Psoas muscle (tissue), 7 donors: ENCODE measurements at regions not wholly inside any gene's neighbourhood (a gene's known extent, or its start where the extent isn't known, plus 50 kb on each side); places are given as distances from the start of the nearest gene placed in this dataset.

Source experiments
- ATAC-seq, 4 donors: fragments of 200-7000 bp; cut with Tn5 transposase; one replicate each; pipeline ENCODE4 v1.9.1; 2020; ENCODE audit warnings: moderate library complexity in 3 of 4, mild to moderate bottlenecking in 2 of 4
- DNase-seq, 2 donors: peaks; one replicate each; pipeline ENCODE4 v3.0.0-alpha.2; 2020
- H3K27ac ChIP-seq: fragments of 200-600 bp; one replicate; pipeline ENCODE4 v1.8.0; 2022
- H3K27me3 ChIP-seq, 3 donors: fragments of 200-600 bp in 1 of 3; one replicate each; pipeline versions ENCODE4 v1.6.1 to v1.8.0; 2013 to 2022; ENCODE audit warnings: low read length in 2 of 3, mild to moderate bottlenecking in 2 of 3, moderate library complexity in 1 of 3; ENCODE audit not compliant: insufficient read depth in 3 of 3
- H3K36me3 ChIP-seq, 2 donors: fragments of 200-600 bp in 1 of 2; one replicate each; pipeline versions ENCODE4 v1.6.1 to v1.8.0; 2013 to 2022; ENCODE audit warnings: low read depth in 1 of 2, mild to moderate bottlenecking in 1 of 2, moderate library complexity in 1 of 2; ENCODE audit not compliant: insufficient read depth in 1 of 2
- H3K4me1 ChIP-seq: fragments of 200-600 bp; one replicate; pipeline ENCODE4 v1.8.0; 2022
- H3K4me3 ChIP-seq: fragments of 200-600 bp; one replicate; pipeline ENCODE4 v1.8.0; 2022; ENCODE audit warnings: mild to moderate bottlenecking
- H3K9me3 ChIP-seq: fragments of 200-600 bp; one replicate; pipeline ENCODE4 v1.8.0; 2022
- WGBS, 3 donors: extraction: QIAGEN DNeasy Blood & Tissue Kit; methylation state at CpG; one replicate each; pipeline versions ENCODE4 v1.1.6 to v1.1.7; 2013; 5-methylcytosine and 5-hydroxymethylcytosine counted together
- intact Hi-C, 2 donors: fragments of 100-400 bp; cut with DNase I; formaldehyde crosslinking; loops; one replicate each; pipeline versions ENCODE4 v1.11.0 to v1.14.2; 2022
- TF ChIP-seq, protein P1 (sequence below): fragments of 200-600 bp; IDR thresholded peaks from one replicate; pipeline ENCODE4 v1.8.0; 2022; ENCODE audit warnings: antibody characterized with exemption
- donor health status: healthy with polysubstance abuse.
- donor health status: DM: no; HTN: no; CAD: no; lungs with moderate emphysema.
- donor health status: Bipolar disorder and iron deficiency.
- donor health status: healthy.
- donor health status: DM: yes; HTN: yes; CAD: no.
- donor health status: DM: no; HTN: no; CAD: no.
- donor health status: DM: yes; HTN: yes; CAD: no.

DNA sequence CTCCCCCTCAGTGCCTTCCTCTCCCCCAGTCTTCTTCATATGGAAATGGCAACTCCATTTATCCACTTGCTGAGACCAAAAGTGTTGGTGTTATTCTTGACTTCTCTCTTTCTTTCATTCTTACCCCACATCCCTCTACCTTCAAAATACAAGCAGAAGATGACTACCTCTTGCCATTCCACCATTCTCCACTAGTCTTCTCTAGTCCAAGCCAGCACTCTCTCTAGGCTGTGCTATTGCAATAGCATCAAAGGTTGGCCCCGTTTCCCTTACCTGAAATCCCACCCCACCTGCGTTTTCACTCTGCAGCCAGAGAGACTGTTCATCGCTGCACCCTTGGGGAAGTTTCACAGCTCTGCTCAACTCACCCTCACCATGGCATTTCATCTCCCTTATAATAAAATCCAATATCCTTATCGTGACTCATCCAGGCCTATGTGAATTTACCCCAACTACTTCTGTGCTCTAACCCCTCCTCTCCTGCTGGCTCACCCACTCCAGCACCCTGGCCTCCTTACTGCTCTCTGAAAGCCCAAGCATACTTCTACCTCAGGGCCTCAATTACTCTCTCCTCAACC is 109.1 kb downstream of the LSM5 start:
- no peak overlapping the region for H3K27ac ChIP-seq
- intact Hi-C loops, result no loop called here
- TF ChIP-seq, protein P1, sequence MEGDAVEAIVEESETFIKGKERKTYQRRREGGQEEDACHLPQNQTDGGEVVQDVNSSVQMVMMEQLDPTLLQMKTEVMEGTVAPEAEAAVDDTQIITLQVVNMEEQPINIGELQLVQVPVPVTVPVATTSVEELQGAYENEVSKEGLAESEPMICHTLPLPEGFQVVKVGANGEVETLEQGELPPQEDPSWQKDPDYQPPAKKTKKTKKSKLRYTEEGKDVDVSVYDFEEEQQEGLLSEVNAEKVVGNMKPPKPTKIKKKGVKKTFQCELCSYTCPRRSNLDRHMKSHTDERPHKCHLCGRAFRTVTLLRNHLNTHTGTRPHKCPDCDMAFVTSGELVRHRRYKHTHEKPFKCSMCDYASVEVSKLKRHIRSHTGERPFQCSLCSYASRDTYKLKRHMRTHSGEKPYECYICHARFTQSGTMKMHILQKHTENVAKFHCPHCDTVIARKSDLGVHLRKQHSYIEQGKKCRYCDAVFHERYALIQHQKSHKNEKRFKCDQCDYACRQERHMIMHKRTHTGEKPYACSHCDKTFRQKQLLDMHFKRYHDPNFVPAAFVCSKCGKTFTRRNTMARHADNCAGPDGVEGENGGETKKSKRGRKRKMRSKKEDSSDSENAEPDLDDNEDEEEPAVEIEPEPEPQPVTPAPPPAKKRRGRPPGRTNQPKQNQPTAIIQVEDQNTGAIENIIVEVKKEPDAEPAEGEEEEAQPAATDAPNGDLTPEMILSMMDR, result no peak

GRCh38 chr7:32379510-32380112 is 110.6 kb downstream of the LSM5 start:
- TF ChIP-seq, protein P1, result no peak
- WGBS, 3 donors, result 26 to 35% (median 32%) methylated on average over 2 of the region's 2 CpGs
- ATAC-seq, result no peak
- H3K4me1 ChIP-seq, result no peaks in the 10 kb centered on the region
- peaks cover 0 to 6% (median 0%) of the 10 kb centered on the region in 3 donors for H3K27me3 ChIP-seq
- H3K4me3 ChIP-seq, result no peak overlapping the region
- intact Hi-C loops, result no loop called here
- DNase-seq, result no peak
- no peaks in the 10 kb centered on the region for H3K9me3 ChIP-seq
- no peaks in the 10 kb centered on the region for H3K36me3 ChIP-seq
- no peak overlapping the region for H3K27ac ChIP-seq

More for the DNA sequence above, 109.1 kb downstream of the LSM5 start:
- H3K27me3 ChIP-seq, result peaks cover 0 to 10% (median 0%) of the 10 kb centered on the region in 3 donors
- no peaks in the 10 kb centered on the region for H3K9me3 ChIP-seq
- DNase-seq (no peak), ATAC-seq (no peak)
- WGBS, 3 donors, result 61 to 69% (median 63%) methylated on average over 4 of the region's 4 CpGs
- no peaks in the 10 kb centered on the region for H3K4me1 ChIP-seq
- no peak overlapping the region for H3K4me3 ChIP-seq
- no peaks in the 10 kb centered on the region for H3K36me3 ChIP-seq

- intact Hi-C loops, result no loop called here
- no peak for ATAC-seq
- TF ChIP-seq, protein P1, result no peak
- Histone ChIP-seq H3K4me3 (no peak overlapping the region), H3K27ac (no peak overlapping the region), H3K36me3 (no peaks in the 10 kb centered on the region), H3K27me3 (peaks cover 0 to 6% (median 0%) of the 10 kb centered on the region in 3 donors), H3K9me3 (no peaks in the 10 kb centered on the region), H3K4me1 (no peaks in the 10 kb centered on the region)
- 39 to 46% (median 43%) methylated on average over 2 of the region's 2 CpGs for WGBS, 3 donors
- DNase-seq, result no peak
Measured at GRCh38 chr7:32378988-32379387, 111.2 kb downstream of the LSM5 start.

- H3K27me3 ChIP-seq, result no peaks in the 10 kb centered on the region
- WGBS, 3 donors, result 90 to 92% (median 91%) methylated on average over 4 of the region's 4 CpGs
Measured at GRCh38 chr7:32364581-32364980, 125.6 kb downstream of the LSM5 start.

More at GRCh38 chr7:32364581-32364980, 125.6 kb downstream of the LSM5 start:
- TF ChIP-seq, protein P1, result no peak
- Histone ChIP-seq H3K36me3 (no peaks in the 10 kb centered on the region), H3K9me3 (peaks cover 5% of the 10 kb centered on the region), H3K4me3 (no peak overlapping the region), H3K4me1 (no peaks in the 10 kb centered on the region), H3K27ac (no peak overlapping the region)
- no peak for ATAC-seq
- intact Hi-C loops, result no loop called here
- no peak for DNase-seq
